ENCODE measurements at regions not wholly inside any gene's neighbourhood (a gene's known extent, or its start where the extent isn't known, plus 50 kb on each side); places are given as distances from the start of the nearest gene placed in this dataset.

GRCh38 chr3:148408667-148409066 lies 289.0 kb upstream of the AGTR1 start:
- Histone ChIP-seq H3K9ac (ENCODE audit: low read length) (no peak overlapping the region), H3K27ac (ENCODE audit: low read depth, low read length) (no peak overlapping the region), H2AFZ (ENCODE audit: low read depth, low read length, severe bottlenecking) (no peak overlapping the region), H3K9me3 (ENCODE audit: insufficient read depth, low read length) (no peaks in the 10 kb centered on the region), H3K79me2 (ENCODE audit: insufficient read depth, low read length) (no peaks in the 10 kb centered on the region), H3K4me3 (ENCODE audit: insufficient read depth, low read length, poor library complexity, severe bottlenecking) (no peak overlapping the region), H3K9me2 (replicated peaks; ENCODE audit: insufficient read depth, low read length) (no peaks in the 10 kb centered on the region), H4K20me1 (ENCODE audit: low read depth, low read length) (no peaks in the 10 kb centered on the region), H3K27me3 (ENCODE audit: low read length) (no peaks in the 10 kb centered on the region), H3K36me3 (ENCODE audit: low read length) (no peaks in the 10 kb centered on the region), H3K4me2 (ENCODE audit: low read depth, low read length, poor library complexity, severe bottlenecking) (no peak overlapping the region), H3F3A (ENCODE audit: insufficient read depth) (no peaks in the 10 kb centered on the region)
- TF ChIP-seq, protein P1, sequence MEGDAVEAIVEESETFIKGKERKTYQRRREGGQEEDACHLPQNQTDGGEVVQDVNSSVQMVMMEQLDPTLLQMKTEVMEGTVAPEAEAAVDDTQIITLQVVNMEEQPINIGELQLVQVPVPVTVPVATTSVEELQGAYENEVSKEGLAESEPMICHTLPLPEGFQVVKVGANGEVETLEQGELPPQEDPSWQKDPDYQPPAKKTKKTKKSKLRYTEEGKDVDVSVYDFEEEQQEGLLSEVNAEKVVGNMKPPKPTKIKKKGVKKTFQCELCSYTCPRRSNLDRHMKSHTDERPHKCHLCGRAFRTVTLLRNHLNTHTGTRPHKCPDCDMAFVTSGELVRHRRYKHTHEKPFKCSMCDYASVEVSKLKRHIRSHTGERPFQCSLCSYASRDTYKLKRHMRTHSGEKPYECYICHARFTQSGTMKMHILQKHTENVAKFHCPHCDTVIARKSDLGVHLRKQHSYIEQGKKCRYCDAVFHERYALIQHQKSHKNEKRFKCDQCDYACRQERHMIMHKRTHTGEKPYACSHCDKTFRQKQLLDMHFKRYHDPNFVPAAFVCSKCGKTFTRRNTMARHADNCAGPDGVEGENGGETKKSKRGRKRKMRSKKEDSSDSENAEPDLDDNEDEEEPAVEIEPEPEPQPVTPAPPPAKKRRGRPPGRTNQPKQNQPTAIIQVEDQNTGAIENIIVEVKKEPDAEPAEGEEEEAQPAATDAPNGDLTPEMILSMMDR (IDR thresholded peaks at IDR 0.05; ENCODE audit: insufficient read depth, low read length, poor library complexity, severe bottlenecking), result no peak
- no peak for TF ChIP-seq EZH2phosphoT487 (conservative IDR thresholded peaks at IDR 0.05; ENCODE audit: low read length)

DNA sequence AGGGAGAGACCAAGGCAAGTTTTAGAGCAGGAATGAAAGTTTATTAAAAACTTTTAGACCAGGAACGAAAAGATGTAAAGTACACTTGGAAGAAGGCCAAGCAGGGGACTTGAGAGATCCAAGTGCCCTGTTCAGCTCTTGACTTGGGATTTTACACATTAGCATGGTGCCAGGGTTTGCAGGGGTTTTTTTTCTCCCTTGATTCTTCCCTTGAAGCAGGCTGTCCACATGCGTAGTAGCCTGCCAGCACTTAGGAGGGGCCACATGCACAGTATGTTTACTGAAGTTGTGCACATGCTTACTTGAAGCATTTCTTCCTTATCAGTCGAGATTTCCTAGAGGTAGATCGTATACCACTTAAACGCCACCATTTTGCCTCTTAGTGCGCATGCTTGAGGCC lies 277.5 kb upstream of the AGTR1 start:
- H3K27me3 ChIP-seq (ENCODE audit: low read length), result no peaks in the 10 kb centered on the region
- H3K9me3 ChIP-seq (ENCODE audit: insufficient read depth, low read length), result no peaks in the 10 kb centered on the region
- no peak overlapping the region for H3K4me3 ChIP-seq (ENCODE audit: insufficient read depth, low read length, poor library complexity, severe bottlenecking)
- H3K79me2 ChIP-seq (ENCODE audit: insufficient read depth, low read length), result no peaks in the 10 kb centered on the region
- no peak overlapping the region for H3K9ac ChIP-seq (ENCODE audit: low read length)
- TF ChIP-seq, protein P1 (IDR thresholded peaks at IDR 0.05; ENCODE audit: insufficient read depth, low read length, poor library complexity, severe bottlenecking), result no peak
- no peak overlapping the region for H3K27ac ChIP-seq (ENCODE audit: low read depth, low read length)
- no peak overlapping the region for H2AFZ ChIP-seq (ENCODE audit: low read depth, low read length, severe bottlenecking)
- no peaks in the 10 kb centered on the region for H3K36me3 ChIP-seq (ENCODE audit: low read length)
- no peaks in the 10 kb centered on the region for H3K9me2 ChIP-seq (replicated peaks; ENCODE audit: insufficient read depth, low read length)
- H3K4me2 ChIP-seq (ENCODE audit: low read depth, low read length, poor library complexity, severe bottlenecking), result no peak overlapping the region
- no peaks in the 10 kb centered on the region for H4K20me1 ChIP-seq (ENCODE audit: low read depth, low read length)
- H3F3A ChIP-seq (ENCODE audit: insufficient read depth), result no peaks in the 10 kb centered on the region

DNA sequence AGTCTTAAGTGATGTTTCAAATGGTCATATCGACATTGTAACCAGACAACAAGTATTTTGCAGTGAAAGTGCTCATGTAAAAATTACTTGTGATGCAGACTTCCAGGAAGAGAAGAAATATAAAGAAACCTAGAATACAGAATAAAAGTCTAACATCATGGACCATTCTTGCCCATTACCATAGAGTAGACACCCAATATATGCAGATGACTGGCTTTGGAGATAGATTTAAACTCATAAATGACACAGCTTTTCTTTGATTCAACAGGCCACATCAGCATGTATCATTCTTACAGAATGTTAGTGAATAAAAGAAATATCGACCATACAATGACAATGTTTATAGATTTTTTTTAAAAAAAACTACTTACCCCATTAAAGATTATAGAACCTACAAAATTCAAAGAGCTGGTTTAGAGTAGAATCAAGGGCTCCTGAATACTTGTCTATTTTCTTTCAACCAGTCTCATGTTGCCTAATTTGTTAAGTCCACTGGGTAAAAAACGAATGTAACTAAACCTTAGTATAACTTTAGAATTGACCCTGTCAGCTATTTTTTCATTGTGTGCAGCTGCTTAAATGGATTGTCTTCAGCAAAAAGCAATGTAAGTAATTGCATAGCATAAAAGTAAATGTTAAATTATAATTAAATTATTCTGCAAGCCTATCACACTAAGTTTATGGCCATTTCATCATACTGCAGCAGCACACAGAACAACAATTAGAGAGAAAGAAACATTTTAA lies 268.7 kb upstream of the AGTR1 start:
- Histone ChIP-seq H3K4me3 (ENCODE audit: insufficient read depth, low read length, poor library complexity, severe bottlenecking) (no peak overlapping the region), H3K79me2 (ENCODE audit: insufficient read depth, low read length) (no peaks in the 10 kb centered on the region), H3K9me3 (ENCODE audit: insufficient read depth, low read length) (no peaks in the 10 kb centered on the region), H2AFZ (ENCODE audit: low read depth, low read length, severe bottlenecking) (no peak overlapping the region), H3K9me2 (replicated peaks; ENCODE audit: insufficient read depth, low read length) (no peaks in the 10 kb centered on the region), H3F3A (ENCODE audit: insufficient read depth) (no peaks in the 10 kb centered on the region), H3K27ac (ENCODE audit: low read depth, low read length) (no peak overlapping the region), H3K4me2 (ENCODE audit: low read depth, low read length, poor library complexity, severe bottlenecking) (no peak overlapping the region), H3K27me3 (ENCODE audit: low read length) (no peaks in the 10 kb centered on the region), H3K9ac (ENCODE audit: low read length) (no peak overlapping the region), H3K36me3 (ENCODE audit: low read length) (no peaks in the 10 kb centered on the region), H4K20me1 (ENCODE audit: low read depth, low read length) (no peaks in the 10 kb centered on the region)
- no peak for TF ChIP-seq EZH2phosphoT487 (conservative IDR thresholded peaks at IDR 0.05; ENCODE audit: low read length)
- TF ChIP-seq, protein P1 (IDR thresholded peaks at IDR 0.05; ENCODE audit: insufficient read depth, low read length, poor library complexity, severe bottlenecking), result no peak
